Lower leg skin (tissue), 4 donors: ENCODE measurements at regions not wholly inside any gene's neighbourhood (a gene's known extent, or its start where the extent isn't known, plus 50 kb on each side); places are given as distances from the start of the nearest gene placed in this dataset.

Source experiments
- DNase-seq, 2 donors: peaks; one replicate each; pipeline ENCODE4 v3.0.0-alpha.2; 2019; ENCODE audit warnings: low spot score in 2 of 2
- H3K4me3 ChIP-seq: fragments of 200-600 bp; sonication (generic); 2 replicates; pipeline ENCODE4 v1.5.1; 2017; ENCODE audit warnings: mild to moderate bottlenecking, low read depth; ENCODE audit not compliant: poor library complexity, severe bottlenecking
- CTCF ChIP-seq, 3 donors: fragments of 450-650 bp; IDR thresholded peaks; one replicate each; pipeline ENCODE4 v1.5.1; 2016; ENCODE audit warnings: antibody characterized with exemption in 3 of 3, mild to moderate bottlenecking in 3 of 3, moderate library complexity in 2 of 3
- POLR2A ChIP-seq, 2 donors: fragments of 450-650 bp; IDR thresholded peaks; one replicate each; pipeline ENCODE4 v1.6.1; 2016 to 2017; ENCODE audit warnings: antibody characterized with exemption in 2 of 2, mild to moderate bottlenecking in 1 of 2, moderate library complexity in 1 of 2
- WGBS, 2 donors: methylation state at CpG; one replicate each; pipeline ENCODE4 v1.1.5; 2018; 5-methylcytosine and 5-hydroxymethylcytosine counted together
- intact Hi-C: fragments of 100-400 bp; cut with DNase I; formaldehyde crosslinking; loops from one replicate; pipeline ENCODE4 v1.15.0; 2023; ENCODE audit warnings: low total_unique reads

DNA sequence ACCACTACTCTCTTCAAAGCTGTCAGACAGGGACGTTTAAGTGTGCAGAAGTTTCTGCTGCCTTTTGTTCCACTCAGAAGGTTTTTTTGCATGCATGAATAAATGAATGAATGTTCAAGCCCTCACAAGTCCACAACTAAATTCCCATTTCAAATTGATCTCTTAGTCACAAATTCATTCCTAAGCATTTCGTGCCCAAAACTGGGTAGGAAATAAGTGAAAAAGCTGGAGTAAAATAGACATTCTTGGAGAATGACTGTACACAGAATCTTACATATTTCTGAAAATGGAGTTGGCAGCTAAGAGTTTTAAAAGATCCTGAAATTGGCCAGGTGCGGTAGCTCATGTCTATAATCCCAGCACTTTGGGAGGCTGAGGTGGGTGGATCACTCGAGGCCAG lies 117.6 kb downstream of the PERP start:
- intact Hi-C loops, result no loop called here
- no peak for DNase-seq
- 60 to 66% methylated on average over 4 of the region's 4 CpGs for WGBS, 2 donors
- H3K4me3 ChIP-seq, result no peak overlapping the region
- TF ChIP-seq CTCF (IDR thresholded peaks at IDR 0.05) (no peak), POLR2A (IDR thresholded peaks at IDR 0.05) (no peak)

DNA sequence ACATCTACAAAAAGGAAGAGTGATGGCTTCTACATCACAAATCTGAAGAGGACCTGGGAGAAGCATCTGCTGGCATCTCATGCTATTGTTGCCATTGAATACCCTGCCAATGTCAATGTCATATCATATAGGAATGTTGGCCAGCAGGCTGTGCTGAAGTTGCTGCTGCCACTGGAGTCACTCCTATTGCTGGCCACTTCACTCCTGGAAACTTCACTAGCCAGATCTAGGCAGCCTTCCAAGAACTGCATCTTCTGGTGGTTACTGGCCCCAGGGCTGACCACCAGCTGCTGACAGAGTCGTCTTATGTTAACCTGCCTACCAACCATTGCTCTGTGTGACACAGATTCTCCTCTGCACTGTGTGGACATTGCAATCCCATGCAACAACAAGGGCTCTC lies 111.8 kb downstream of the PERP start:
- TF ChIP-seq POLR2A (IDR thresholded peaks at IDR 0.05) (no peak), CTCF (IDR thresholded peaks at IDR 0.05) (no peak)
- WGBS, 2 donors, result 40 to 90% methylated on average over 1 of the region's 1 CpG

GRCh38 chr6:137998461-137999019 lies 108.7 kb downstream of the PERP start:
- no peak for TF ChIP-seq CTCF (IDR thresholded peaks at IDR 0.05)
- WGBS, 2 donors, result 52 to 56% methylated on average over 4 of the region's 4 CpGs
- no peak overlapping the region for H3K4me3 ChIP-seq
- intact Hi-C loops, result no loop called here
- no peak for DNase-seq

More for the DNA sequence above, 111.8 kb downstream of the PERP start:
- no peak overlapping the region for H3K4me3 ChIP-seq
- no peak for DNase-seq
- intact Hi-C loops, result no loop called here

GRCh38 chr6:137999815-138000214 lies 107.4 kb downstream of the PERP start:
- 75 to 78% methylated on average over 5 of the region's 5 CpGs for WGBS, 2 donors
- DNase-seq, result no peak
- intact Hi-C loops, result loop anchor here (5.0 kb wide), 1 partner anchor 107 kb away; the partner anchor contains the start of gene PERP
- TF ChIP-seq CTCF (IDR thresholded peaks at IDR 0.05), result no peak
- TF ChIP-seq POLR2A (IDR thresholded peaks at IDR 0.05), result no peak
- H3K4me3 ChIP-seq, result no peak overlapping the region

DNA sequence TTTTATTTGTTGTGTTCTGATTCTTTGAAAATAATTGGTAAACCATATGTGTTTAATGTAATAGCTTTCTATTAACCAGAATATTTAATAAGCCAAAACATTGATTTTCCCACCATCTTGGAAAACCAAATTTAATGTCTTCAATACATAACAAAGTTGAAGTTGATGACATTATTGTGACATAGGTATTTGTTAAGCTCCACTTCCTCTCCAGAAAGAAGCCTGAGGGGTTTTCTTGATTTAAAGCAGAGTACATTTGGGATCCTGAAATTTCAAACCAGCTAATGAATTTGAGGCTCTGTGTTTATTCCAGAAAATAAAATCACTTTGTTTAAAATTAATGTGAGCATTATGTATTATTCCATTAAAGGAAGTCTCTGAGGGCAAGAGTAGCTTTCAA lies 106.3 kb downstream of the PERP start:
- no peak for DNase-seq
- intact Hi-C loops, result loop anchor here (5.0 kb wide), 1 partner anchor 106 kb away; the partner anchor contains the start of gene PERP
- no peak overlapping the region for H3K4me3 ChIP-seq
- TF ChIP-seq CTCF (IDR thresholded peaks at IDR 0.05), result no peak
- TF ChIP-seq POLR2A (IDR thresholded peaks at IDR 0.05), result no peak

DNA sequence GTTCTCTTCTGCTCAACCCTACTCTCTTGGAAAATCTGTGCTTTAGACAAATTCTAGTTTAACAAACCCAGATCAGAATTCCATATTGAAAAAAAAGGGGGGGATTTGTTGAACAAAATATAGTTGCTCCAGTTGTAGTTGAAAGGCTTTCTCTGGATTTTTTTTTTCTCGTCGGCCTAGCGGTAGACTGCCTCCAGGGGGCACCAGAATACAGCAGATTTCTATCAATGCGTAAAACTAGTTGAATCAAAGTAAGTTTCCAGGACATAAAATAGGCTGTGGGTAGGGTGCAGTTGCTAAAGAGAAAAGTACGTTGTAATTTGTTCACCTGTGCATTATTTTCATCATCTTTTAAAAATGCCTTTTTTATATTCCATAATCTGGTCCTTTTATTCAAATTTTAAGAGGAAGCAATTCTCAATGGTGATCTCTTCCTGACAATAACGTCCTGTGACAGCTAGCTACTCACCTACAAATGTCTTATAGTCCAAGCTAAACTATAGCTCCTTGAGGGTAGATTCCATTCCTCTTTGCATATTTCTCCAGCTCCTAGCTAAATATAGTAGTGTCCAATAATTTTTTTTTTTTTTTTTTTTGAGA lies 105.4 kb downstream of the PERP start:
- peak; percentile 66 to 92 for DNase-seq
- intact Hi-C loops, result loop anchor here (5.0 kb wide), 1 partner anchor 105 kb away; the partner anchor contains the start of gene PERP
- TF ChIP-seq CTCF (IDR thresholded peaks at IDR 0.05) (peak in 1 of 3 donors; percentile 58), POLR2A (IDR thresholded peaks at IDR 0.05) (no peak)
- no peak overlapping the region for H3K4me3 ChIP-seq
- 4 to 7% methylated on average over 6 of the region's 6 CpGs for WGBS, 2 donors
